Smooth muscle cell (in vitro differentiated cells): ENCODE measurements at regions not wholly inside any gene's neighbourhood (a gene's known extent, or its start where the extent isn't known, plus 50 kb on each side); places are given as distances from the start of the nearest gene placed in this dataset.

Source experiments
- DNase-seq: peaks from one replicate; lab custom pipeline; 2025; ENCODE audit not compliant: unreplicated experiment; lab: John Stamatoyannopoulos, UW
- H2AFZ ChIP-seq: fragments of 200-600 bp; sonication (generic); 2 replicates; pipeline ENCODE4 v1.6.0; 2016; ENCODE audit warnings: antibody characterized with exemption, low read depth, mild to moderate bottlenecking
- H3F3A ChIP-seq: fragments of 200-600 bp; sonication (generic); 2 replicates; pipeline ENCODE4 v1.6.0; 2017; ENCODE audit warnings: antibody characterized with exemption, low read depth
- H3K27ac ChIP-seq: fragments of 200-600 bp; sonication (generic); 2 replicates; pipeline ENCODE4 v1.5.1; 2016; ENCODE audit warnings: low read depth, mild to moderate bottlenecking
- H3K27me3 ChIP-seq: fragments of 200-600 bp; sonication (generic); 2 replicates; pipeline ENCODE4 v1.6.1; 2016; ENCODE audit warnings: low read depth, mild to moderate bottlenecking
- H3K36me3 ChIP-seq: fragments of 200-600 bp; sonication (generic); 2 replicates; pipeline ENCODE4 v1.5.1; 2016; ENCODE audit warnings: low read depth
- H3K4me1 ChIP-seq: fragments of 200-600 bp; sonication (generic); 2 replicates; pipeline ENCODE4 v1.5.1; 2016; ENCODE audit warnings: low read depth
- H3K4me2 ChIP-seq: fragments of 200-600 bp; sonication (generic); 2 replicates; pipeline ENCODE4 v1.6.0; 2016; ENCODE audit warnings: mild to moderate bottlenecking
- H3K4me3 ChIP-seq: fragments of 200-600 bp; sonication (generic); 2 replicates; pipeline ENCODE4 v1.5.1; 2016; ENCODE audit warnings: mild to moderate bottlenecking
- H3K79me2 ChIP-seq: fragments of 200-600 bp; sonication (generic); 2 replicates; pipeline ENCODE4 v1.6.0; 2016; ENCODE audit warnings: low read depth, mild to moderate bottlenecking
- H3K9ac ChIP-seq: fragments of 200-600 bp; sonication (generic); 2 replicates; pipeline ENCODE4 v1.6.0; 2016; ENCODE audit warnings: low read depth
- H3K9me3 ChIP-seq: fragments of 200-600 bp; sonication (generic); replicated peaks from 2 replicates; pipeline ENCODE4 v1.5.1; 2016; ENCODE audit warnings: low read depth
- H4K20me1 ChIP-seq: fragments of 200-600 bp; sonication (generic); 2 replicates; pipeline ENCODE4 v1.6.0; 2016; ENCODE audit warnings: low read depth
- WGBS: methylation state at CpG from one replicate; pipeline ENCODE4 v1.1.7; 2016; ENCODE audit warnings: low lambda C conversion rate; 5-methylcytosine and 5-hydroxymethylcytosine counted together
- TF ChIP-seq, protein P1 (sequence below): fragments of 200-600 bp; sonication (generic); IDR thresholded peaks from 2 replicates; pipeline ENCODE4 v1.5.1; 2017; ENCODE audit warnings: borderline replicate concordance, mild to moderate bottlenecking, antibody characterized with exemption; ENCODE audit not compliant: insufficient read depth, poor library complexity, severe bottlenecking

DNA sequence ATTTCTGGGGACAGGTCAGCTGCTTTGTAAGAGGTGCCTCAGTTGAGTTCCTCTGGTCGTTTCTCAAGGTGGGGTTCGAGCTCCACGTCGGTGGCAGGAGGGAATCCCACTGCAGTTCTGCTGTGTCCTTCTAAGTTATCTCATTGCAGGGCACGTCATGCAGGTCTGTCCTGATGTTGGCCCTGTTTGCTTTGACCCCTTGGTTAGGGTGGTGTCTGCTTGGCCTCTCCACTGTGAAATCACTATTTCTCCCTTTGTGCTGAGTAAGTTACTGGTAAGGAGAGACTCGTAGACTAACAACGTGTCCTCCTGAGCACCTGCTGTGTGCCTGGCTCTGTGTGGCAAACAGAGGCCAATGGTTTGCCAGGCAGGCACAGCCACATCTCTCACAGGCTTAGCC is 372.9 kb upstream of the ZMIZ1 start:
- 89% methylated on average over 7 of the region's 7 CpGs for WGBS
- TF ChIP-seq, protein P1, sequence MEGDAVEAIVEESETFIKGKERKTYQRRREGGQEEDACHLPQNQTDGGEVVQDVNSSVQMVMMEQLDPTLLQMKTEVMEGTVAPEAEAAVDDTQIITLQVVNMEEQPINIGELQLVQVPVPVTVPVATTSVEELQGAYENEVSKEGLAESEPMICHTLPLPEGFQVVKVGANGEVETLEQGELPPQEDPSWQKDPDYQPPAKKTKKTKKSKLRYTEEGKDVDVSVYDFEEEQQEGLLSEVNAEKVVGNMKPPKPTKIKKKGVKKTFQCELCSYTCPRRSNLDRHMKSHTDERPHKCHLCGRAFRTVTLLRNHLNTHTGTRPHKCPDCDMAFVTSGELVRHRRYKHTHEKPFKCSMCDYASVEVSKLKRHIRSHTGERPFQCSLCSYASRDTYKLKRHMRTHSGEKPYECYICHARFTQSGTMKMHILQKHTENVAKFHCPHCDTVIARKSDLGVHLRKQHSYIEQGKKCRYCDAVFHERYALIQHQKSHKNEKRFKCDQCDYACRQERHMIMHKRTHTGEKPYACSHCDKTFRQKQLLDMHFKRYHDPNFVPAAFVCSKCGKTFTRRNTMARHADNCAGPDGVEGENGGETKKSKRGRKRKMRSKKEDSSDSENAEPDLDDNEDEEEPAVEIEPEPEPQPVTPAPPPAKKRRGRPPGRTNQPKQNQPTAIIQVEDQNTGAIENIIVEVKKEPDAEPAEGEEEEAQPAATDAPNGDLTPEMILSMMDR, result no peak
- Histone ChIP-seq H3K79me2 (no peaks in the 10 kb centered on the region), H3K4me1 (no peaks in the 10 kb centered on the region), H3F3A (no peaks in the 10 kb centered on the region), H3K9ac (no peak overlapping the region), H3K27ac (no peak overlapping the region), H2AFZ (no peak overlapping the region), H3K4me2 (no peak overlapping the region), H3K36me3 (no peaks in the 10 kb centered on the region), H3K9me3 (no peaks in the 10 kb centered on the region), H4K20me1 (no peaks in the 10 kb centered on the region), H3K27me3 (no peaks in the 10 kb centered on the region), H3K4me3 (no peak overlapping the region)
- no peak for DNase-seq

DNA sequence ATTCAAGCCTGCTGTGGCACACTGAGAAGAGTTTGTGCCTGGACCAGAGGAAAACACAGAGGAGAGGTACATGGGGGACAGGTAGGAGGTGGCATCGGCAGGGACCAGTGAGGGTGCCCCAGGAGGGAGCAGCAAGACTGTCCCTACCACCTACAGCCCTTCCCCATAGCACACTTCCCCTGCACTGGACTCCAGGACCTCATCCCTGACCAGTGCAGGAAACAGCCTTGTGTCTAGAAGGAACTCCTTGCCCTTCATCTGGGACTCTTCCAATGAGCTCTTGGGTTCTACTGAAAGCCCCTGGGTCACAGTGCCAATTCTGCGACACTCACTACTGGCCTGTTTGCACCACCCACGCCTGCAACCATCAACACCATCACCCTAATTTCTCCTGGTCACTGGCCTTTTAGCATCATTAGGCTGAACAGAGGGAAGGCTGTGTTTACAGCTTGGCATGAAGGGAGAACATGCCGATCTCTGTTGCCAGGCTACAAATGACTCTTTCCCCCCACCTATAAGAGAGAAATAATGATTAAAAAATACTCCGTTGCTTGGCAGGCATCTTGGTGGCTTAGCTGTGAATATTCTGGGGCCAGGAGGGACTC is 371.9 kb upstream of the ZMIZ1 start:
- 88% methylated on average over 5 of the region's 5 CpGs for WGBS
- TF ChIP-seq, protein P1, result no peak
- Histone ChIP-seq H3K27ac (no peak overlapping the region), H3K36me3 (no peaks in the 10 kb centered on the region), H3F3A (no peaks in the 10 kb centered on the region), H2AFZ (no peak overlapping the region), H3K27me3 (no peaks in the 10 kb centered on the region), H3K79me2 (no peaks in the 10 kb centered on the region), H4K20me1 (no peaks in the 10 kb centered on the region), H3K4me3 (no peak overlapping the region), H3K4me2 (no peak overlapping the region), H3K9ac (no peak overlapping the region), H3K9me3 (no peaks in the 10 kb centered on the region), H3K4me1 (no peaks in the 10 kb centered on the region)
- no peak for DNase-seq

DNA sequence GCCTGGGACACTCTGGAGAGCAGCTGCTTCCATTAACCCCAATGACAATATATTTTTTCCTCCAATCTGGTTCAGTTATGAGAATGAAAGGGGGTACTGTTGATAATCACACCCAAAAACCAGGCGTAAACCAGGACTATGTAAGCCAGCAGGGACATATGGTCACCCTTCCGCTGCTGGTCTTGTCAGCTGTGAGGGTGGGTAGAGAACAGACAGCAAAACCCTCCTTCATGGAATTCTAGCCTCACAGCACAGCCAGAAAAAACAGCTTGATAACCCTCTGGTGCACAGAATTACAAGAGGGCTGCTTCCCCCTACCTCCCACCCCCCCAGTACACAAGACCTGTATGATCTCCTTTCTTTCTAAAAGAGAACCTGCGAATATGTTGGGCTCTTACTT is 368.8 kb upstream of the ZMIZ1 start:
- WGBS, result 92% methylated on average over 3 of the region's 3 CpGs
- H4K20me1 ChIP-seq, result no peaks in the 10 kb centered on the region
- no peak overlapping the region for H2AFZ ChIP-seq
- no peaks in the 10 kb centered on the region for H3K27me3 ChIP-seq
- TF ChIP-seq, protein P1, result no peak
- no peaks in the 10 kb centered on the region for H3F3A ChIP-seq
- H3K27ac ChIP-seq, result no peak overlapping the region
- no peaks in the 10 kb centered on the region for H3K4me1 ChIP-seq
- no peaks in the 10 kb centered on the region for H3K9me3 ChIP-seq
- no peaks in the 10 kb centered on the region for H3K36me3 ChIP-seq
- DNase-seq, result no peak
- no peak overlapping the region for H3K4me2 ChIP-seq
- no peak overlapping the region for H3K4me3 ChIP-seq
- no peaks in the 10 kb centered on the region for H3K79me2 ChIP-seq
- no peak overlapping the region for H3K9ac ChIP-seq

DNA sequence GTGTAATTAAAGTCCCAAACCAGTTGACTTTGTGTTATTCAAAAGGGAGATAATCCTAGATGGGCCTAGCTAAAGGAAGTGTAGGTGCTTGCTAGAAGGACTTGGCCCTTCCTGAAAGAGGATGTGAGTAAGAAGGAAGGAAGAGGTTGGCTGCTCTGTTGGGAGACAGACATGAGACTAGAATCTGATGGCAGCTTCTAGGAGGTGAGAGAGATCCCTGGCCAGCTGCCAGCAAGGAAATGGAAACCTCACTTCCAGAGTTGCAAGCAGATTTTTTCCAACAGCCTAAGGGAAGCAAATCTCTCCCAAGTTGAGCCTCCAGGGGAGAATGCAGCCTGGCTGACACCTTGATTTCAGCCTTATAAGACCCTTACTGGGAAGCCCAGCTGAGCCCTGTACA is 368.4 kb upstream of the ZMIZ1 start:
- TF ChIP-seq, protein P1, result no peak
- no peaks in the 10 kb centered on the region for H3K9me3 ChIP-seq
- H3K4me3 ChIP-seq, result no peak overlapping the region
- no peaks in the 10 kb centered on the region for H3K79me2 ChIP-seq
- no peaks in the 10 kb centered on the region for H3F3A ChIP-seq
- DNase-seq, result no peak
- H3K4me1 ChIP-seq, result no peaks in the 10 kb centered on the region
- H3K27ac ChIP-seq, result no peak overlapping the region
- H3K9ac ChIP-seq, result no peak overlapping the region
- H2AFZ ChIP-seq, result no peak overlapping the region
- H3K36me3 ChIP-seq, result no peaks in the 10 kb centered on the region
- H3K4me2 ChIP-seq, result no peak overlapping the region
- no peaks in the 10 kb centered on the region for H3K27me3 ChIP-seq
- no peaks in the 10 kb centered on the region for H4K20me1 ChIP-seq
